ENCODE measurements at regions not wholly inside any gene's neighbourhood (a gene's known extent, or its start where the extent isn't known, plus 50 kb on each side); places are given as distances from the start of the nearest gene placed in this dataset.
"Not testable (repeated sequence)": the region's sequence is repeated elsewhere in the genome, so short reads cannot be mapped to it uniquely, and the experiment has no call there.

DNA sequence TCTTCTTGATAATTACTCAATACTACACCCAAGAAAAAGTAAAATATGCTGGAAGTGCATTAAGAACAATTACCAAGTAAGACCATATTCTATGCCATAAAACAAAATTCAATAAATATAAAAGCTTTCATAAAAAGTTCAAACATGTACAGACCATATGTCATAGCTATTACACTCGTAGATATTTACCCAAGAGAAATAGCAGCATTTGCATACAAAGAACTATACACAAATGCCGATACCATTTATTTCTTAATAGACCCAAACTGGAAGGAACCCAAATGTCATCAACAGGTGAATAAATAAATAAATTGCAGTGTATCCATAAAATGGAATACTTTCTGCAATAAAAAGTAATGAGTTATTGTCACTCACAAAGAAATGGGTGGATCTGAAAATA lies 78.3 kb upstream of the SLC16A7 start:
- DNase-seq (ENCODE audit: low read depth): no peak

DNA sequence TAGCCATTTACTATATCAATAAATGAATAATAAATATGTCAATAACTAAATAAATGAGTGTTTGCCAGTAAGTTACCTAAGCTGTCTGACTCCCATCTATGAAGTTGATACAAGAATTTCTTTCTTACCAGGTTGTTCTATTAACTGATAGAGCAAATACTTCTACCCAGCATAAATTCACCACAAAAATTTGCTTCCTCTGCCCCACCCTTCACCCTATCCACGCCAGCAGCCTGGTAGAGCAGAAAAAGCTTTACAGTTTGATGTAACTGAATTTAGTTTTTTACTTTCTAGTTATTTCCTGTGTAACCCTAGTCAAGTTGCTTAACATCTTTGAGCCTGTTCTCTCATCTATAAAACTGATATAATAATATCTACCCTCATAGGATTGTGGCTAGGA lies 94.9 kb upstream of the SLC16A7 start:
- no peak for DNase-seq (ENCODE audit: low read depth)

DNA sequence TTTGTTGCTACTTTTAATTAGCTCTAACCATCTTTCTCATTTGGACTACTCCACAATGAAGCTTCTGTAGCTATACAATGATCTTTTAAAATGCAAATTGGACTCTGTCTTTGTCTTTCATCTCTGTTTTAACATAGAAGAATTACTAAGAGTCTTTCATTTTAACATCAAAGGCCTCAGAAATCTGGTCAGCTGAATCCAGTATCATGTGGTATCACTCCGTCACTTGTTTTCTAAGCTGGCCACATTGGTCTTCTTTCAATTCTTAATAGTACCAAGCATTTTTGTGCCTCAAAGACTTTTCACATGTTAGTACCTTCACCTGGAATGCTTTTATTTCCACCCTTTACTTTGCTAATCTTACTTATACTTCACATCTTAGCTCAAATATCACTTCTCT lies 95.5 kb upstream of the SLC16A7 start:
- no peak for DNase-seq (ENCODE audit: low read depth)

DNA sequence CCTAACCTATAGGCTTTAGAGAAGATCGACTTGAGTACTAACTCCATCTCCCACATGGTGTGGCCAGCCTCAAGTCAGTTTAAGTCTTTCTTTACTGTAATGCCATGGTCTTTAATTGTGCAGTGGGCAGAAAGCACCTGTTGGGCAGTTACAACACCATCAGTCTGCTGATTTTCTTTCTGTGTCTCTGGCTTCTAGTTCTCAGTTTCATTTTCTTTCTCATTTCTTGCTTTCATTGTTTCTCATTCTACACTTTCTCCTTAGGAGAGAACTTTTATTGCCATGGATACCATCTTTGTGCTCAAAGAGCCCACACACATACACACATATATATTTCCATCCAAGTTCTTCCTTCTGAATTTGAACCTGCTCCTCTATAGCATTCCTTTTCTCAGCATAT lies 96.1 kb upstream of the SLC16A7 start:
- DNase-seq (ENCODE audit: low read depth): no peak

DNA sequence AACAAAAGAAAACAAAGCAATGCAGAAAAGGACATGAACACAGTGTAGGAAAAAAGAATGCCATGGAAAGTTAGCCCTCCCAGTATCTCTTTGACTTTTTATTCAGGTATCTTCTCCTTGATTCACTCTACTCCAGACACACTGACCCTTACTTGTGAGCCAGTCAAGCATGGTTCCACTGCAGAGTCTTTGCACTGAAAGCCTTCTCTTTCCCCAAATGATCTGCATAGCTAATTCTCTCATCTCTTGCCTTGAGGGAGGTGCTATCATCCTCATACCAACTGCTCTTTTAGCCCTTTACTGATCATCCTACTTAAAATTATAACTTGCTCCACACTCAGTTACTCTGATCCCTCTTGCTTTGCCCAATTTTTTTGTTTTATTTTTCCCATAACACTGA lies 101.2 kb upstream of the SLC16A7 start:
- DNase-seq (ENCODE audit: low read depth): no peak

DNA sequence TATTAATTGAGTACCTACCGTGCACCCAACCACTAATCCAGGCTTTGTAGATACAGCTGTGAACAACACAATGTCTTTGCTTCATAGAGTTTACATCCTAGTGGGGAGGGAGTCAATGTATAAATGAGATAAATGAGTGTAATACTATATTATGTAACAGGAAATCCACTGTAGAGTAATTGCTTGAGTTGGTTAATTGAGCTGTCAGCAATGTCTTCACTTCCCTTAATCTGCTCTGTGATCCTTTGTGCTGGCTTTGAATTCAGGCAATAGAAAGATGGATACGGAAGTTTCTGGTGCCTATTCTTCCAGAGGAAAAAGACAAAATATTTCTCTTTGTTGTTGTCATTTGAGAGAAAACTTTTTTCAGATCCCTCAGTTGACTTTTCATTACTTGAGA lies 104.0 kb upstream of the SLC16A7 start:
- no peak for DNase-seq (ENCODE audit: low read depth)

DNA sequence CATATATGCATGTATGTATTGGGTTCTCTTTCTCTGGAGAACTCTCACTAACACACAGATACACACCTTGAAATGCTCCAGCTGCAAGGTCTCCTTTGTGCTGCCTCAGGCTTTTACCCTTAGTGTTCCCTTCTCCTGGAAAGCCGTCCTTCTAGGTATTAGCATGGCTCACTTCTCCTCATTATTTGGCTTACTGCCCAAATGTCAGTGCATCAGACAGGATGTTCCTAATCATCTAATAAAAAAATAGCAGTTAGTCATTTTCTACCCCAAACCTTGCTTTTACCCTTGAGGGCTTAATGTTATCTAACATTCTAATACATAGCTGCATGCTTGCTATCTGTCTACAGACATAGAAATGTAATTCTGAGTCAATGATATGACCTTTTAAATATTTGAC lies 109.0 kb upstream of the SLC16A7 start:
- DNase-seq (ENCODE audit: low read depth): no peak

DNA sequence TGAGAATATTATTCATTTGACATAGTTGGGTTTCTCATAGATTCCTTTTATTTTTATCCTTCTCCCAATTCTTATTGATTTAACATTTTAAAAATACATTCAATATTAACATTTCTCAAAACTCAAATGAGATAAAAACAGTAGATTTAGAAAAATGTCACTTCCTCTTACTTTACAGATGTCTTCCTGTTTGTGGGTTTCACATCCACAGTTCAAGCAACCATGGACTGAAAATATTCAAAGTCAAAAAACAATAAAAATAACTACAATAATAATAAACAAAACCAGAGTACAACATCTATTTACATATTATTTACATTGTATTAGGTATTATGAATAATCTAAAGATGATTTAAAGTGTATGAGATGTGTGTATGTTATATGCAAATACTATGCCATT lies 111.3 kb upstream of the SLC16A7 start:
- DNase-seq (ENCODE audit: low read depth): no peak

DNA sequence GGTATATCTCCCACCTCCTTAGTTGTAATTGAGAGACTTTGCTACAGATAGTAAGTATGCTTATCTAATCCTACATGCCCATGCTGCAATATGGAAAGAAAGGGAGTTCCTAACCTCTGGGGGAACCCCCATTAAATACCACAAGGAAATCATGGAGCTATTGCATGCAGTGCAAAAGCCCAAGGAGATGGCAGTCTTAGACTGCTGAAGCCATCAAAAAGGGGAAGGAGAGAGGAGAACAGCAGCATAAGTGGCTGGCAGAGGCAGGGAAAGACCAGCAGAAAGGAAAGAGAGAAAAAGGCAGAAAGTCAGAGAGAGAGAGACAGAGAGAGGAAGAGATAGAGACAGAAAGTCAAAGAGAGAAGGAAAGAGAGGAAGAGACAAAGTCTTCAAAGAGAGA lies 121.6 kb upstream of the SLC16A7 start:
- not testable (repeated sequence) for DNase-seq (ENCODE audit: low read depth)

DNA sequence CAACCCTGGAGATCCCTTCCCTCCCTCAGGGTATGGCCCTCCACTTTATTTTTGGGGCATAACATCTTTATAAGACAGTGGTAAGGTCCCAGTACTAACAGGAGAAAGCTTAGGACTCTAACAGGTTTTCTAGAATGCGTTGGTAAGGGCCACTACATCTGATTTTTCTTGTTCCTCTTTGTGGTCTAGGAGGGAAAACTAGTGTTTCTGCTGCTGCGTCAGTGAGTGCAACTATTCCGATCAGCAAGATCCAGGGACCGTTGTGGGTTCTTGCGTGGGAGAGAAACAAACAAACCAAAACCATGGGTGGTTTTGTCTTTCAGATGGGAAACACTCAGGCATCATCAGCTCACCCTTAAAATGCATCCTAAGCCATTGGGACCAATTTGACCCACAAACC lies 123.6 kb upstream of the SLC16A7 start:
- no peak for DNase-seq (ENCODE audit: low read depth)

DNA sequence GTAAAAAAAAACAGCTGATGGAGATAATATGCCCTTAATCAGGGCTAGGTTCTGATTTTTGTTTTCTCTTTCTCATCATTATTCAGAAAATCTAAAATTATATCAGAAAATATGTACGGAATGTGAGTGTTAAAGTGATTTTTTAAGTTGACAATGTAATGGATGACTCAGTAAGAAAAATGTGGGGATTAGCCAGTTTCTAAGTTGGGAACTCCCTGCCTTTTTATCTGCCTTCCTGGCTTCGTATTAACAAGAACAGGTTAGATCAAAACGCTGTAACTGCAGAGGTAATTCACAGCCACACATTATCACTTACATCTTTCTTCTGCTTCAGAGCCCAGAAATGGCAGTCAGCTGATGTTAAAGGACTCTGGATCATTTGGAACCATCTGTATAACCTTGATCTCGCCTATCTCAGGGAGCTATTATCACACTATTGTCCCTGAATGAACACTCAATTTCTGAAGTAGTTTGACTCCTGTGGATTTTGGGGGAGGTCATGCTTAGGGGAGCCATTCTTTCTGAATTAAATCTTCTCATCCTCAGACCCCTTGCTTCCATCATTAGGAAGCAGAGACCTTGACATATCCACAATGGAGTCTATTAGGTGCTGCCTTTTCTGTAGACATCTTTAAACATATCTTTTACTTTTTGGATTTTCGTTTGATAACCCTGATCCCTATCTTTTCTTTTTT lies 135.7 kb upstream of the SLC16A7 start:
- no peak for DNase-seq (ENCODE audit: low read depth)

DNA sequence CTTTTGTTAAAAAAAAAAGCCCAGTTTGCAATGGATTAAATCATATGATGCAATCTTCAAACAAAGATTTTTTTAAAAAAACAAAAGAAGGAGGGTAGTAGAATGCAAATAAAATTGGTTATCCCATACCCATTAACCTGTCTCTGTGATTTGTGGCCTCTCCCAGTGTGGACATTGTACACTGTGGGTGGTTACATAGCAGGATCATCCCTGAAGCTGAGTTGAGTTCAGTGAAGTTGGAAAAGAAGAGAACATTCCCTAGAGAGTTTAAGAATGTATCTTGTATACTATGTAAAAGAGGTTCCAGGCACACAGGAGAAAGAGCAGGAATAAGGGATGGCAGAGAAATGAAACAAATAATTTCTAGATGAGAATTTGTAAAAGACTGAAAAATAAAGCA lies 142.4 kb upstream of the SLC16A7 start:
- DNase-seq (ENCODE audit: low read depth): peak; percentile 28

DNA sequence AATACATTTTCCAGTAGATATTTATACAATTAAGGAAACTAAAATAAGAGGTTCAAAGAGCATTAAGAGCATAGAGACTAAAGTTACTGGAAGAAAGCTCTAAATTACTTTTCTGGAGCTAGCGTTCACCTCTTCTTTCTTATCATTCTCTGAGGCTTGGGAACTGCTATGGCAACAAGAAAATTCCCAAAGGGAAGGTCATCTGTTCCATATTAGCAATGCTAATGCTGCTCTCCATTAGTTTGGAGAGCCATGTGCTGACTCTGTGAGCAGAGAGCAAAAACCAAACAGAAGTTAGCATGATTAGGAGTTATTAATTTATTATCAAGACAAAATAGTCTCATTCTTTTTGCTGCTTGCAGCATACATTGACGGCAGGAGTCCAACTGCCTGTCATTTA lies 143.1 kb upstream of the SLC16A7 start:
- peak; percentile 18 for DNase-seq (ENCODE audit: low read depth)

DNA sequence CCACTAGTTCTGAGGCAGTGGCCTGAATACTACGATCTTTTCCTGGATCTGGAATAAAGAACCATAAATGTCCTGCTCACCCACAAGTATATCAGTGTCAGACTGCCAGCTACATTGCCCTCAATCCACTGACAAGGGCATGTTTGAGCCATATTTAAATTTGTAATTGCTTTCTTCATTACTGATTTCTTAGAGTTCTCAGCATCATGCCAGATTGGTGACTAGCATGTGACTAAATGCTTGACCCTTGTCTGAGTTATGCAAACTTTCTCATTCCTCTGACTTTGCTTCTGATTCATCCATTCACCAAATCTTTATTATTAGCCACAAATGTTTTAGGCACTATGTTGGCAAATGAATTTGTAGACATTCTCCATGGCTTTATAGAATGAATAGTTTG lies 143.6 kb upstream of the SLC16A7 start:
- DNase-seq (ENCODE audit: low read depth): peak; percentile 78

DNA sequence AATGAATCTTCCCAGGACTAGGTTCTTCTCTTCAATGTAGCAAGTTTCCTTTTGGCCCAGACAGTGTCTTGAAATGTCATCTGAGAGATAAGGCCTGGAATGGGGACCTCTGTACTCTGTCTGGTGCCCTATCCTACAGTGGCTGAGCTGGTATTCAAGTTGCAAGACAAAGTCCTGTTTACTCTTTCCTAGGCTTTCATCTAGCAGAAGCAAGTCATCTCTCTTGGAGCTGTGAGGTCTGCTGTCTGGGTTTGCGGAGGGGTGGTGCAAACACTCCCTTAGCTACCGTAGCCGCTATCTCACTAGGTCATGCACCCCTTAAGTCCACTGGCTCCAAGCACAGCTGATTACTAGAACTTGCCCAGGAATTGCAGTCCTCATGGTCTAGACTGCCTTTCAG lies 149.7 kb upstream of the SLC16A7 start:
- DNase-seq (ENCODE audit: low read depth): no peak

DNA sequence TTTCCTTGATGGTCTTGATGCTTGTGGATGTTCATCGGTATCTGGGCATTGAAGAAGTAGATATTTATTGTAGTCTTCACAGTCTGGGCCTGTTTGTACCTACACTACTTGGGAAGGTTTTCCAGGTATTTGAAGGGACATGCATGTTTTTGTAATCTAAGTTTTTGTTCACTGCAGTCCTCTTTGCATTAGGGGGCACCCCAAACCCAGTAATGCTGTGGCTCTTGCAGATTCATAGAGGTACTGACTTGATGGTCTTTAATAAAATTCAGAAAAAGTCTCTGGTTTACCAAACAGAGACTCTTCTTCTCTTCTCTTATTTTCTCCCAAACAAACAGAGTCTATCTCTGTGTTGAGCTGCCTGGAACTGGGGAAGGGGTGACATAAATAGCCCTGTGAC lies 150.9 kb upstream of the SLC16A7 start:
- no peak for DNase-seq (ENCODE audit: low read depth)

DNA sequence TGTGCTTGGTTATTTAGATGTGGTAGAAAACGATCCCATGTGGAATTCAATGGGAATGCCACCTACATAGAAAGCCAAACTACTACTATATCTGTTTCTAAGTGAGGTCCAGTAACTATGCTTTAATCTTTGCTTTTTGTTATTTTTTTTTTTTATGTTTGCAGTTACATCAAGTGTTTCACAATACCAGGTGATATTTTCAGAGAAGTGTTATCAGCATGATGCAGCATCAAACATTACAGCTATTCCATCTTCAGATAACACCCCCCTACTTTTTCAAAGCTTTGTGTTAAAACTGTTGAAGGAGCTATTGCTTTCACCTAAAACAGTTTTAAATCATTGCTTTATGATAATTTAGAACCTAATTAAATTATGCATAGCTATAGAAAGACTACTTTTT lies 163.8 kb upstream of the SLC16A7 start:
- DNase-seq (ENCODE audit: low read depth): no peak

DNA sequence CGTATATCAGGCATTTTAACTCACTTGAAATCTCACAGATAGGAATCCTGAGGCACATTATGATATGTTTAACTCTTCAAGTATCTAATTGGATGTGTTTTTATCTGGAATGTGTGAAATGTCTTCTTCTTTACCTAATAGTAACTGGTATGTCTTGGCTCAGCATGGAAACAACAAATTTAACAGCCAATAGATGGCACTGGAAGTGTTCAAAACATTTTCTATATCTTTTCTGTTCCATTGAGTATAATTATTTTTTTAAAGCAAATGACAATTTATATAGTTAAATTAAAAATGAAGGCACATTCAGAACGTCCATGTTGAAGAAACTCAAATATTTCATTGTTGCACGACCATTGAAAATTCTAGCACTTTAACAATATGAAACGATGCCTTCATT lies 164.6 kb upstream of the SLC16A7 start:
- no peak for DNase-seq (ENCODE audit: low read depth)

DNA sequence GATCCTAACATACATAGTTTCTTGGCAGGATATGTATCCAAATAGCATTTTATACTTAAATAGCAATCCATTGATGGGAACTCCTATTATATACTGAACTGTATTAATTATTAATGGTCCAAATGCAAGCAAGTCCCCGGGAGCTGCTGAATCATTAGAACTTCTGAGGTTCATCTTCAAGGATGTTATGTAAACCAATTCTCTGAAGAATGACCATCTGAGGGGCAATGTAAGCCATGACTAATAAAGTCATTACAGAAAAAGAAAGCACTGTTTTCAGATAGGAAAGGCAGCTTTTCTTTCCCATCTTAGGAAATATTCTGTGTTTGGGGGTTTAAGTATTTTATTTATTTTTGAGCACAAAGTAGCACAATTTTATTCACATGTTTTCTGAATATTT lies 166.1 kb upstream of the SLC16A7 start:
- no peak for DNase-seq (ENCODE audit: low read depth)

DNA sequence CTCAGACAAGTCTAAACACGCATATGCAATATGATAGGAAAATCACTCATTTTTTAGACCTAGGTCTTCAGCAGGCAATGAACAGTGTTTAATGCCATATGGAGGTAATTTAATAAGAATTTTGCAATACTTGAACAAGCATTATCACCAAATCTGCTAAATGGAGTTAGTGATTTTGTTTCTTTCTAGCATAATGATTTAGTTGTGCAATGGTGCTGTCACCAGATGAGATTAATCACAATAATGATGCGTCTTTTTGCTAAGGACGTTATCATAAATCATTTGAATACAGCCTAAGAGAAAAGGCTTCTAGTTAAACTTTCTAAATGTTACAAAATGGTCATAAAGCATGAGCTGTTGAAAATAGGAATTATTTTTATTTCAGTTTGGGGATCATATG lies 170.0 kb upstream of the SLC16A7 start:
- peak; percentile 69 for DNase-seq (ENCODE audit: low read depth)

DNA sequence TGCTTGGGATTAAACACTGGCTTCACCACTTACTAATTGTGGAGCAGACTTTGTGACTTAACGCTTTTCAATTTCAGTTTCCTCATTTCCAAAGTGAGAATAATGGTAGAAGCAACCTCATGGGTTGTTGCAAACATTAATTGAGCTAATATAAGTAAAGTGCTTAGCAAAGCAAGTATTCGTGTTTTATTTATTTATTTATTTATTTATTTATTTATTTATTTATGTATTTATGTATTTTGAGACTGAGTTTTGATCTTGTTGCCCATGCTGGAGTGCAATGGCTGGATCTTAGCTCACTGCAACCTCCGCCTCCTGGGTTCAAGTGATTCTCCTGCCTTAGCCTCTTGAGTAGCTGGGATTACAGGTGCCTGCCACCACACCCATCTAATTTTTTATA lies 171.2 kb upstream of the SLC16A7 start:
- not testable (repeated sequence) for DNase-seq (ENCODE audit: low read depth)

DNA sequence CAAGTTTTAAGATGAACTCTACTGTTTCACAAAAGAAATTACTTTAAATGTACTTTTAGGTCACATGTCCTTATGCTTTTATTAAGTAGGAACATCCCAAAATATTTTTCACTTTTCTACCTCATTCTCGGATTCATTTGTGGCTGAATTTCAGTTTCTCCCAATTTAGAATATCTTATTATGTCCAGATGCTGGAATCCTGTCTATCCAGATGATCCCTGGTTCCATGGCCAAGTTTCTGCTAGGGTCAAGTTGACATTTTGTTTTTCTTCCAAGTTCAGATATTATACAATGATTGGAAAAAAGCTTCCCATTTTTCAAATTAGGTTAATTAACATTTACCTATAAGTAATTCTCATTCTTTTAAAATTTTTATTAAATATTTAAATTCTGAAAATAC lies 181.8 kb upstream of the SLC16A7 start:
- no peak for DNase-seq (ENCODE audit: low read depth)

DNA sequence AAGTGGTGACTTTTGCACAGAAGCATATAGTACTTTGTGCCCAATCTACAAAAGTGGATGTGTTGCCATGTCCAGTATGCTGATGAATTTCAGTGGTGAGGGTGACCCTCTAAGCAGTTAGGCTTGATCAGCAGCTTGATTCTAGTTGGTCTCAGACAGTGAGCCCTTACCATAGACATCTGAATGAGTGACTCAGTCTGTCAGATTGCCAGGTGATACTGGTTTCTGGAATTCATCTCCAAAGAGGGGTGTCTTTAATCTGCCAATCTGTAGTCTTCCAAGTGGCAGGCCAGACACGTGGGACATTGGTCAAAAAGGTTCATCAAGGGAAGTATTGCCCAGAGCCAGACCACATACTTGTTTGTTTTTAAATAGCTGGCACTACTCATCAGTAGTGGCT lies 187.4 kb upstream of the SLC16A7 start:
- DNase-seq (ENCODE audit: low read depth): no peak

DNA sequence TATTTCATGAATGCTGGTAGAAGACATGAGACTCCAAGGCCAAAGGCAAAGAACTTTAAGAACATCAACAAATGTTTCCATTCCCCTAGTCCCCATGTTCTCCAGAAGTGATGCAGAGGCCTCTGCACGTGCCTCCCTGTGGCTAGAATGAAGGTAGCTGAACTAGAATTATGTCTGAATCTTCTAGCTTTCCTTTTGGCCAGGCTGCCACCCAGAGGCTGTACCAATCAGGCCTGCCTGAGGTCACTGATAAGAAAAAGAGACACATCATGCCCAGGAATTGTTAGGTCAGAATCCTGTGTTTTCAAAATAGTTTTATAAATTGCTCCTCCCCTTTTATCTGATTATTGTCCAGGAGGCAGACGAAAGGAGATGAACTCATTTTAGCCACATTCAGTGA lies 188.0 kb upstream of the SLC16A7 start:
- DNase-seq (ENCODE audit: low read depth): no peak

DNA sequence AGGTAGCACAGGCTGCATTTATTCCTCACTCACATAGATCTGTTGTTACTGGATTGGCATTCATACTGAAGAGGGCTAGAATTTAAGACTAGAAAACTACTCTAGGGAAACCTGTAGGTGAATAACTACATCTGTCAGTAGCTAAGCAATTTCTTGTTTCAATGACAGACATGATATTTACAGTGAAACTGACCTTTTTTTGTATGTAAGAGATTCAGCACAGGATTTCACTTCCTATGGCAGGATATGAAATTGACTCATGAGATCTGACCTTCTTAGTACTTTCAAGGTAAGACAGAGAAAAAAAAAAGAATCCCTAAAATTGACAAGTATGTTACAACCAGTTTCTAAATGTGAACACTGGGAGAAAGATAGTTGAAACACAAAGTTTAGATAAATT lies 189.8 kb upstream of the SLC16A7 start:
- DNase-seq (ENCODE audit: low read depth): no peak

All from GM04503 (cell line).